ENCODE measurements at regions not wholly inside any gene's neighbourhood (a gene's known extent, or its start where the extent isn't known, plus 50 kb on each side); places are given as distances from the start of the nearest gene placed in this dataset.
A peak's percentile ranks its signal among the peaks of the same experiment; 100 is the strongest.

GRCh38 chr5:109982966-109983534, 293.3 kb downstream of the MAN2A1 start:
- Histone ChIP-seq H3K9ac (no peak overlapping the region), H3K27me3 (ENCODE audit: control insufficient read depth, insufficient read depth, low read length) (no peaks in the 10 kb centered on the region), H2AFZ (no peak overlapping the region), H3K9me3 (ENCODE audit: control insufficient read depth, low read length) (no peaks in the 10 kb centered on the region), H3K36me3 (ENCODE audit: control insufficient read depth, insufficient read depth, low read length) (no peaks in the 10 kb centered on the region), H3K27ac (no peak overlapping the region), H3K4me2 (ENCODE audit: low read length) (no peak overlapping the region), H3K79me2 (no peaks in the 10 kb centered on the region), H3K4me1 (no peaks in the 10 kb centered on the region), H3K4me3 (ENCODE audit: low read depth, low read length) (no peak overlapping the region)
- TF ChIP-seq, protein P1, sequence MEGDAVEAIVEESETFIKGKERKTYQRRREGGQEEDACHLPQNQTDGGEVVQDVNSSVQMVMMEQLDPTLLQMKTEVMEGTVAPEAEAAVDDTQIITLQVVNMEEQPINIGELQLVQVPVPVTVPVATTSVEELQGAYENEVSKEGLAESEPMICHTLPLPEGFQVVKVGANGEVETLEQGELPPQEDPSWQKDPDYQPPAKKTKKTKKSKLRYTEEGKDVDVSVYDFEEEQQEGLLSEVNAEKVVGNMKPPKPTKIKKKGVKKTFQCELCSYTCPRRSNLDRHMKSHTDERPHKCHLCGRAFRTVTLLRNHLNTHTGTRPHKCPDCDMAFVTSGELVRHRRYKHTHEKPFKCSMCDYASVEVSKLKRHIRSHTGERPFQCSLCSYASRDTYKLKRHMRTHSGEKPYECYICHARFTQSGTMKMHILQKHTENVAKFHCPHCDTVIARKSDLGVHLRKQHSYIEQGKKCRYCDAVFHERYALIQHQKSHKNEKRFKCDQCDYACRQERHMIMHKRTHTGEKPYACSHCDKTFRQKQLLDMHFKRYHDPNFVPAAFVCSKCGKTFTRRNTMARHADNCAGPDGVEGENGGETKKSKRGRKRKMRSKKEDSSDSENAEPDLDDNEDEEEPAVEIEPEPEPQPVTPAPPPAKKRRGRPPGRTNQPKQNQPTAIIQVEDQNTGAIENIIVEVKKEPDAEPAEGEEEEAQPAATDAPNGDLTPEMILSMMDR (IDR thresholded peaks at IDR 0.05) = no peak

DNA sequence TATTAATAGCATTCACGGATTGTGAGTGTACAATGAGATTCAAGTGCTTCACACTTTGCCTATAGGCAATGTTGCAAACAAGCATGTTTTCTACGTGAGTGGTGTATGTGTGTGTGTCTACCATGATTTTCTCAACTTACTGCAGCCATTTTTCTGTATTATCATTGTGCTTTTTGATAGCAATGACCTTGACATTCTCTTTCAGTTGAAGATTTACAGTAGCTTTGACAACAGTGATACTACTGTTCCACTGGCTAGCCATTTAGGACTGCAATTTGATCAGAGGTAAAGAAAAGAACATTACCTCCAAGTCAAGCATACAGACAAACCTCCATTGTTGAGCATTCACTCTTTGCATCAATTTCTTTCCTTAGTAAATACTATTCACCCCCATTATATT, 297.0 kb downstream of the MAN2A1 start:
- Histone ChIP-seq H3K4me1 (no peaks in the 10 kb centered on the region), H3K4me2 (ENCODE audit: low read length) (no peak overlapping the region), H3K79me2 (no peaks in the 10 kb centered on the region), H2AFZ (no peak overlapping the region), H3K27me3 (ENCODE audit: control insufficient read depth, insufficient read depth, low read length) (no peaks in the 10 kb centered on the region), H3K27ac (no peak overlapping the region), H3K36me3 (ENCODE audit: control insufficient read depth, insufficient read depth, low read length) (no peaks in the 10 kb centered on the region), H3K4me3 (ENCODE audit: low read depth, low read length) (no peak overlapping the region), H3K9ac (no peak overlapping the region), H3K9me3 (ENCODE audit: control insufficient read depth, low read length) (no peaks in the 10 kb centered on the region)
- TF ChIP-seq, protein P1 (IDR thresholded peaks at IDR 0.05) = no peak

GRCh38 chr5:109987355-109987754, 297.6 kb downstream of the MAN2A1 start:
- peak overlapping the region; percentile 51 for H2AFZ ChIP-seq
- H3K4me3 ChIP-seq (ENCODE audit: low read depth, low read length) = no peak overlapping the region
- no peak overlapping the region for H3K9ac ChIP-seq
- H3K36me3 ChIP-seq (ENCODE audit: control insufficient read depth, insufficient read depth, low read length) = no peaks in the 10 kb centered on the region
- no peaks in the 10 kb centered on the region for H3K79me2 ChIP-seq
- H3K27ac ChIP-seq = peak overlapping the region; percentile 53
- H3K9me3 ChIP-seq (ENCODE audit: control insufficient read depth, low read length) = no peaks in the 10 kb centered on the region
- H3K27me3 ChIP-seq (ENCODE audit: control insufficient read depth, insufficient read depth, low read length) = no peaks in the 10 kb centered on the region
- no peaks in the 10 kb centered on the region for H3K4me1 ChIP-seq
- H3K4me2 ChIP-seq (ENCODE audit: low read length) = peak overlapping the region; percentile 5
- TF ChIP-seq, protein P1 (IDR thresholded peaks at IDR 0.05) = no peak

GRCh38 chr5:109987970-109988369, 298.2 kb downstream of the MAN2A1 start:
- Histone ChIP-seq H3K27ac (peak overlapping the region; percentile 53), H3K9ac (no peak overlapping the region), H3K4me1 (no peaks in the 10 kb centered on the region), H3K27me3 (ENCODE audit: control insufficient read depth, insufficient read depth, low read length) (no peaks in the 10 kb centered on the region), H3K9me3 (ENCODE audit: control insufficient read depth, low read length) (no peaks in the 10 kb centered on the region), H3K79me2 (no peaks in the 10 kb centered on the region), H2AFZ (peak overlapping the region; percentile 51), H3K36me3 (ENCODE audit: control insufficient read depth, insufficient read depth, low read length) (no peaks in the 10 kb centered on the region), H3K4me3 (ENCODE audit: low read depth, low read length) (no peak overlapping the region), H3K4me2 (ENCODE audit: low read length) (peak overlapping the region; percentile 5)
- TF ChIP-seq, protein P1 (IDR thresholded peaks at IDR 0.05) = no peak

- no peak overlapping the region for H3K4me3 ChIP-seq (ENCODE audit: low read depth, low read length)
- no peak overlapping the region for H3K27ac ChIP-seq
- H2AFZ ChIP-seq = no peak overlapping the region
- H3K27me3 ChIP-seq (ENCODE audit: control insufficient read depth, insufficient read depth, low read length) = no peaks in the 10 kb centered on the region
- TF ChIP-seq, protein P1 (IDR thresholded peaks at IDR 0.05) = no peak
- no peaks in the 10 kb centered on the region for H3K36me3 ChIP-seq (ENCODE audit: control insufficient read depth, insufficient read depth, low read length)
- no peak overlapping the region for H3K4me2 ChIP-seq (ENCODE audit: low read length)
- no peaks in the 10 kb centered on the region for H3K4me1 ChIP-seq
- H3K9ac ChIP-seq = no peak overlapping the region
- H3K79me2 ChIP-seq = no peaks in the 10 kb centered on the region
- no peaks in the 10 kb centered on the region for H3K9me3 ChIP-seq (ENCODE audit: control insufficient read depth, low read length)
Observed at GRCh38 chr5:109989161-109989560, 299.4 kb downstream of the MAN2A1 start.

All from parathyroid adenoma (tissue), 2 donors.